ENCODE measurements at regions not wholly inside any gene's neighbourhood (a gene's known extent, or its start where the extent isn't known, plus 50 kb on each side); places are given as distances from the start of the nearest gene placed in this dataset.

DNA sequence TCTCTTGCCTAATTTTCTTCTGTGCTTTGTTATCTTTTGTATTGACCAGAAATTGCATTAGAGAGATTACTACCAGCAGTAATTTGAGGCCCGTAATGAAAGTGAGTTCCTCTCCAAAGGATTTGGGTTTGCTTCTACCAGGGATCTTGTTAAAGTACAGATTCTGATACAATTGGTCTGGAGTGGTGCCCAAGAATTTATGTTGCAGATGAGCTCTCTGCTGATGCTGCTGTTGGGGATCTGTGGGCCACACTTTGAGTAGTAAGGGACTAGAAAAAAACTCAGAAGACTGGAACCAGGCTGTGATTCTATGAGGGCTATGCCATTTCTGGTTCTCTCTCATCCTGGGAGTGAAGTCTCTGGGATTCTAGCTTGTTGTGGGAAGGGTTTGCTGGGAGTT lies 192.2 kb downstream of the SEC61B start:
- no peak overlapping the region for H3K4me3 ChIP-seq
- no peaks in the 10 kb centered on the region for H3K4me1 ChIP-seq
- no peaks in the 10 kb centered on the region for H3K9me3 ChIP-seq
- TF ChIP-seq POLR2A (IDR thresholded peaks at IDR 0.05), result no peak
- intact Hi-C loops (cut with DNase I), result no loop called here
- no peaks in the 10 kb centered on the region for H3K36me3 ChIP-seq
- DNase-seq, result no peak
- H3K27me3 ChIP-seq, result no peaks in the 10 kb centered on the region
- 80 to 88% methylated on average over 1 of the region's 1 CpG for WGBS, 2 donors
- no peak overlapping the region for H3K27ac ChIP-seq

GRCh38 chr9:99415606-99416005 lies 193.5 kb downstream of the SEC61B start:
- TF ChIP-seq POLR2A (IDR thresholded peaks at IDR 0.05), result no peak
- TF ChIP-seq, protein P1, sequence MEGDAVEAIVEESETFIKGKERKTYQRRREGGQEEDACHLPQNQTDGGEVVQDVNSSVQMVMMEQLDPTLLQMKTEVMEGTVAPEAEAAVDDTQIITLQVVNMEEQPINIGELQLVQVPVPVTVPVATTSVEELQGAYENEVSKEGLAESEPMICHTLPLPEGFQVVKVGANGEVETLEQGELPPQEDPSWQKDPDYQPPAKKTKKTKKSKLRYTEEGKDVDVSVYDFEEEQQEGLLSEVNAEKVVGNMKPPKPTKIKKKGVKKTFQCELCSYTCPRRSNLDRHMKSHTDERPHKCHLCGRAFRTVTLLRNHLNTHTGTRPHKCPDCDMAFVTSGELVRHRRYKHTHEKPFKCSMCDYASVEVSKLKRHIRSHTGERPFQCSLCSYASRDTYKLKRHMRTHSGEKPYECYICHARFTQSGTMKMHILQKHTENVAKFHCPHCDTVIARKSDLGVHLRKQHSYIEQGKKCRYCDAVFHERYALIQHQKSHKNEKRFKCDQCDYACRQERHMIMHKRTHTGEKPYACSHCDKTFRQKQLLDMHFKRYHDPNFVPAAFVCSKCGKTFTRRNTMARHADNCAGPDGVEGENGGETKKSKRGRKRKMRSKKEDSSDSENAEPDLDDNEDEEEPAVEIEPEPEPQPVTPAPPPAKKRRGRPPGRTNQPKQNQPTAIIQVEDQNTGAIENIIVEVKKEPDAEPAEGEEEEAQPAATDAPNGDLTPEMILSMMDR (IDR thresholded peaks at IDR 0.05), result no peak
- no peak for DNase-seq
- no peaks in the 10 kb centered on the region for H3K4me1 ChIP-seq
- intact Hi-C loops (cut with DNase I), result no loop called here
- 78 to 87% methylated on average over 4 of the region's 4 CpGs for WGBS, 2 donors
- H3K27ac ChIP-seq, result no peak overlapping the region
- H3K4me3 ChIP-seq, result no peak overlapping the region
- no peaks in the 10 kb centered on the region for H3K27me3 ChIP-seq
- no peaks in the 10 kb centered on the region for H3K36me3 ChIP-seq
- H3K9me3 ChIP-seq, result no peaks in the 10 kb centered on the region

- Histone ChIP-seq H3K27me3 (no peaks in the 10 kb centered on the region), H3K27ac (no peak overlapping the region), H3K4me3 (no peak overlapping the region), H3K9me3 (no peaks in the 10 kb centered on the region), H3K36me3 (no peaks in the 10 kb centered on the region), H3K4me1 (no peaks in the 10 kb centered on the region)
- no peak for DNase-seq
- no peak for TF ChIP-seq POLR2A (IDR thresholded peaks at IDR 0.05)
- TF ChIP-seq, protein P1 (IDR thresholded peaks at IDR 0.05), result no peak
- 13 to 33% methylated on average over 2 of the region's 2 CpGs for WGBS, 2 donors
- intact Hi-C loops (cut with DNase I), result no loop called here
Observed at GRCh38 chr9:99416007-99416406, 193.9 kb downstream of the SEC61B start.

DNA sequence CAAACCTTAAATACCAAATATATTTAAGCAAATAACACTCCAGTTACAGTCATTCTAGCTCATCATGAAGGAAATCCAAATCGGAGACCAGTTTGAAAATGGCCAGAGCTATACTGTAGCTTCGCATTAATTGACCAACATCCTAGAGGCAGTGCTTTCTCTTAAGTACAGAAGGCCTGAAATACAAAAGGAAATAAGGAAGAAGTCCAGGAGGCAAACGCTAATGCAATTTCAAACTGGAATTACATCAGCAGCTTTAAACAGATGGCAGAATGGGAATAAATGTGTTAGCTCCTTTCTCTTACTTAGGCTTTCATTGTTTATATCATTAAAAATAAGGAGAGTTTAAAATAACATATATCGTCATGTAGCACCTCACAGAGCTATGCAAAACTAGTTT lies 197.0 kb downstream of the SEC61B start:
- H3K27me3 ChIP-seq, result no peaks in the 10 kb centered on the region
- intact Hi-C loops (cut with DNase I), result no loop called here
- no peaks in the 10 kb centered on the region for H3K9me3 ChIP-seq
- no peak overlapping the region for H3K4me3 ChIP-seq
- H3K36me3 ChIP-seq, result no peaks in the 10 kb centered on the region
- no peaks in the 10 kb centered on the region for H3K4me1 ChIP-seq
- no peak overlapping the region for H3K27ac ChIP-seq
- WGBS, 2 donors, result 68 to 80% methylated on average over 4 of the region's 4 CpGs
- no peak for DNase-seq
- TF ChIP-seq, protein P1 (IDR thresholded peaks at IDR 0.05), result no peak
- TF ChIP-seq POLR2A (IDR thresholded peaks at IDR 0.05), result no peak

- H3K36me3 ChIP-seq, result no peaks in the 10 kb centered on the region
- no peaks in the 10 kb centered on the region for H3K4me1 ChIP-seq
- TF ChIP-seq, protein P1 (IDR thresholded peaks at IDR 0.05), result no peak
- intact Hi-C loops (cut with DNase I), result no loop called here
- H3K9me3 ChIP-seq, result no peaks in the 10 kb centered on the region
- no peak for DNase-seq
- WGBS, 2 donors, result 69 to 75% methylated on average over 4 of the region's 4 CpGs
- no peaks in the 10 kb centered on the region for H3K27me3 ChIP-seq
- no peak overlapping the region for H3K27ac ChIP-seq
- no peak overlapping the region for H3K4me3 ChIP-seq
Observed at GRCh38 chr9:99421369-99421768, 199.3 kb downstream of the SEC61B start.

DNA sequence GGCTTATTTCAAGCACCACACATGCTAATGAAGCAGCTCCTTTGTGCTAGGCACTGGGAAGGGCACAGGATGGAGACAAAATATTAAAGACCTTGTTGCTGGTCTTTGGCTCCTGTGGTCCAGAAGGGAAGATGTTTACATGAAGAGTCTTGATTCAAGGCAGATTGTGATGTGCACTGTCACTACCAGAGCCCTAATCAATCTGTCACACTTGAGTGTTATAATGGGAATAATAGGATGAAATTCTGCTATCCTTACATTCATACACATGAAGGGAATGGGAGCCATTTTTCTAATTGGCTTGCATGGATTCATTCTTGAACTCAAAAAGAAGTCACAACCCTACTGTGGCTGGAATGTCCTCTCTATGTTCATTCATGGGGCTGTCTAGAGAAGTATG lies 203.0 kb downstream of the SEC61B start:
- H3K27ac ChIP-seq, result no peak overlapping the region
- intact Hi-C loops (cut with DNase I), result no loop called here
- no peaks in the 10 kb centered on the region for H3K27me3 ChIP-seq
- H3K9me3 ChIP-seq, result no peaks in the 10 kb centered on the region
- DNase-seq, result no peak
- no peak overlapping the region for H3K4me3 ChIP-seq
- no peaks in the 10 kb centered on the region for H3K36me3 ChIP-seq
- TF ChIP-seq, protein P1 (IDR thresholded peaks at IDR 0.05), result no peak
- no peak for TF ChIP-seq POLR2A (IDR thresholded peaks at IDR 0.05)
- no peaks in the 10 kb centered on the region for H3K4me1 ChIP-seq
